BJ (cell line): ENCODE measurements at regions not wholly inside any gene's neighbourhood (a gene's known extent, or its start where the extent isn't known, plus 50 kb on each side); places are given as distances from the start of the nearest gene placed in this dataset.

ENCODE experiments used
- CTCF ChIA-PET: fragments of 350-600 bp; formaldehyde crosslinking; extraction: SDS; loops from one replicate; lab custom pipeline; 2021; ENCODE audit warnings: antibody characterized with exemption, inconsistent platforms; lab: Yijun Ruan, JAX
- POLR2A ChIA-PET: fragments of 300-600 bp; sonication (Branson Sonifier 250); formaldehyde crosslinking; extraction: SDS; loops from one replicate; lab custom pipeline; 2021; ENCODE audit warnings: antibody characterized with exemption; lab: Charles Lee
- DNase-seq: peaks from one replicate; pipeline ENCODE4 v3.0.0-alpha.2; 2011; ENCODE audit warnings: low read depth
- H3K27me3 ChIP-seq: 2 replicates; pipeline ENCODE4 v1.6.0; 2011; ENCODE audit warnings: low read length; ENCODE audit not compliant: control insufficient read depth, insufficient read depth
- H3K36me3 ChIP-seq: 2 replicates; pipeline ENCODE4 v1.5.1; 2011; ENCODE audit warnings: low read length; ENCODE audit not compliant: control insufficient read depth, insufficient read depth
- H3K4me3 ChIP-seq: 2 replicates; pipeline ENCODE4 v1.5.1; 2011; ENCODE audit warnings: low read depth, mild to moderate bottlenecking, control low read depth, low read length
- CTCF ChIP-seq: IDR thresholded peaks from 2 replicates; pipeline ENCODE4 v1.5.1; 2011; ENCODE audit warnings: low read depth, mild to moderate bottlenecking, control low read depth, inconsistent platforms, low read length, moderate library complexity; ENCODE audit not compliant: insufficient read depth

- DNase-seq: no peak
- CTCF ChIA-PET: no interaction called here
- no peak for TF ChIP-seq CTCF
These were observed 188.6 kb downstream of the MYCN start for GRCh38 chr2:16128746-16129610.

GRCh38 chr2:16127958-16128357 lies 187.6 kb downstream of the MYCN start:
- H3K4me3 ChIP-seq: no peak overlapping the region
- ChIA-PET POLR2A (no interaction called here), CTCF (no interaction called here)
- H3K36me3 ChIP-seq: no peaks in the 10 kb centered on the region
- H3K27me3 ChIP-seq: no peaks in the 10 kb centered on the region
- no peak for TF ChIP-seq CTCF
- DNase-seq: no peak

More at GRCh38 chr2:16128746-16129610, 188.6 kb downstream of the MYCN start:
- H3K36me3 ChIP-seq: no peaks in the 10 kb centered on the region
- POLR2A ChIA-PET: no interaction called here
- H3K4me3 ChIP-seq: no peak overlapping the region
- H3K27me3 ChIP-seq: no peaks in the 10 kb centered on the region

GRCh38 chr2:16127276-16127940 lies 187.1 kb downstream of the MYCN start:
- no peaks in the 10 kb centered on the region for H3K27me3 ChIP-seq
- no peak overlapping the region for H3K4me3 ChIP-seq
- ChIA-PET CTCF (no interaction called here), POLR2A (no interaction called here)
- no peak for TF ChIP-seq CTCF
- H3K36me3 ChIP-seq: no peaks in the 10 kb centered on the region
- no peak for DNase-seq

GRCh38 chr2:16126517-16127275 lies 186.3 kb downstream of the MYCN start:
- H3K36me3 ChIP-seq: no peaks in the 10 kb centered on the region
- no peak for TF ChIP-seq CTCF
- no peak overlapping the region for H3K4me3 ChIP-seq
- no peak for DNase-seq
- ChIA-PET CTCF (no interaction called here), POLR2A (no interaction called here)
- H3K27me3 ChIP-seq: no peaks in the 10 kb centered on the region
